H1 (cell line): ENCODE measurements at regions not wholly inside any gene's neighbourhood (a gene's known extent, or its start where the extent isn't known, plus 50 kb on each side); places are given as distances from the start of the nearest gene placed in this dataset.

Experiments
- HDAC2 ChIP-seq, 2 experiments: fragments of 300-600 bp in 1 of 2; sonication (generic) in 1 of 2; IDR thresholded peaks; 2 replicates each; pipeline ENCODE4 v1.6.1; 2011 to 2012; ENCODE audit warnings: low read depth in 2 of 2, low read length in 2 of 2, mild to moderate bottlenecking in 2 of 2, moderate library complexity in 2 of 2, borderline replicate concordance in 1 of 2, inconsistent platforms in 1 of 2
- MAX ChIP-seq: IDR thresholded peaks from 2 replicates; pipeline ENCODE4 v1.6.1; 2012; ENCODE audit warnings: inconsistent platforms

DNA sequence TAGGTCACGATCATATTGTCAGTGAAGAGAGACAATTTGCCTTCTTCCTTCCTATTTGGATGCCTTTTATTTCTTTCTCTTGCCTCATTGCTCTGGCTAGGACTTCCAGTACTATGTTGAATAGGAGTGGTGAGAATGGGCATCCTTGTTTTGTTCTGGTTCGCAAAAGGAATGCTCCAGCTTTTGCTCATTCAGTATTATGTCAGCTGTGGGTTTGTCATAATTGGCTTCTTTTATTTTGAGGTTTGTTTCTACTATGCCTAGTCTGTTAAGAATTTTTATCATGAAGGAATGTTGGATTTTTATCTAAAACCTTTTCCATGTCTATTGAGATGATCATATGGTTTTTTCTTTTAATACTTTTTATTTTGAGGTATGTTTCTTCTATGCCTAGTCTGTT is 152.3 kb upstream of the MAD2L1 start (continued):
- TF ChIP-seq HDAC2 (IDR thresholded peaks at IDR 0.05; ENCODE audit: borderline replicate concordance in 1 of 2, low read depth in 2 of 2, low read length in 2 of 2) (no peak), MAX (no peak)
